HFFc6 (cell line): ENCODE measurements at regions not wholly inside any gene's neighbourhood (a gene's known extent, or its start where the extent isn't known, plus 50 kb on each side); places are given as distances from the start of the nearest gene placed in this dataset.

ENCODE experiments used
- DNase-seq: peaks from one replicate; pipeline ENCODE4 v3.0.0-alpha.2; 2018
- H3K27ac Mint-ChIP-seq: 2 replicates; pipeline ENCODE4 v1.8.0; 2020; ENCODE audit warnings: mild to moderate bottlenecking, mixed read lengths
- H3K27me3 Mint-ChIP-seq: 2 replicates; pipeline ENCODE4 v1.8.0; 2021; ENCODE audit warnings: mild to moderate bottlenecking, moderate library complexity, mixed read lengths; ENCODE audit not compliant: insufficient read depth
- H3K36me3 Mint-ChIP-seq: 2 replicates; pipeline ENCODE4 v1.8.0; 2021; ENCODE audit warnings: low read depth, mixed read lengths
- H3K4me1 Mint-ChIP-seq: 2 replicates; pipeline ENCODE4 v1.8.0; 2020; ENCODE audit warnings: low read depth, mixed read lengths
- H3K4me3 Mint-ChIP-seq: 2 replicates; pipeline ENCODE4 v1.8.0; 2020; ENCODE audit warnings: mild to moderate bottlenecking, moderate library complexity, mixed read lengths
- H3K9me3 Mint-ChIP-seq: 2 replicates; pipeline ENCODE4 v1.8.0; 2020; ENCODE audit warnings: mild to moderate bottlenecking, mixed read lengths
- TF ChIP-seq, protein P1 (sequence below): fragments of 200-600 bp; sonication (generic); IDR thresholded peaks from 2 replicates; pipeline ENCODE4 v1.5.0; 2021; ENCODE audit warnings: antibody characterized with exemption, mild to moderate bottlenecking

DNA sequence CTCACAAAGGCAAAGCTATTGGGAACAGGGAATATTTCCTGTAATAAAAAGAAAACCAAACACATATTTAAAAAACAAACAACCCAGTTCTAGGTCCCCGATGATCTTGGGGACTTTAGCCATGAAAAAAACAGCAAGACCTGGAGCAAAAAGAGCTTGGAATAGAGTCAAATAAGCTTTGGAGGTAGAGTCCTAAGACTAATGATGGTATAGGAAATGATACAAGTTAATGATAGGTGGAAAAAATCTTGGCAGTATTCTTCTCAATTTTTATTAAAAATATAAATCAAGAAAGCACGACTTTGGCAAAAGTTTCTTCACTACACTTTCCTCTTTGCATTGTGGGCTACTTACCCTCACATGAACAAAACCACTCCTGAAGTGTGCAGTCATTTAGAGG, 481.5 kb downstream of the EBF1 start:
- no peak overlapping the region for H3K4me3 Mint-ChIP-seq
- H3K27me3 Mint-ChIP-seq: no peaks in the 10 kb centered on the region

DNA sequence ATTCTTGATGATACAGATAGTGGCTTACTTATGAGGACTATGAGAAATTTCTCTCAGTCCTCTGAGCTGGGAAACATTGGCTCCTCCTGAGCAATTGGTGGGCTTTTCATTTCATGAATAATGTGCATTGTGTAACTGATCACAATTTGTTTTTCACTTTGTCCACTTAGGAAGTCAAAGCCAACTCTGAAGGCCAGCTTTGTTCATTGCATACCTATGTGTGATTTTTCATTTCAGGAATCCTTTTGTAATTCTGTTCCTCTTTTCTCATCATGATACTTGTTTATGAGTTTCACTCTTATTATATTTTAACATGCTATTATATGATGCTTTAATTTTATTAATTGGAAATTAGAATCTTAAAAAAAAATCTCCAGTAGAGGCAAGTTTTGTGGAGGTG, 483.0 kb downstream of the EBF1 start:
- TF ChIP-seq, protein P1, sequence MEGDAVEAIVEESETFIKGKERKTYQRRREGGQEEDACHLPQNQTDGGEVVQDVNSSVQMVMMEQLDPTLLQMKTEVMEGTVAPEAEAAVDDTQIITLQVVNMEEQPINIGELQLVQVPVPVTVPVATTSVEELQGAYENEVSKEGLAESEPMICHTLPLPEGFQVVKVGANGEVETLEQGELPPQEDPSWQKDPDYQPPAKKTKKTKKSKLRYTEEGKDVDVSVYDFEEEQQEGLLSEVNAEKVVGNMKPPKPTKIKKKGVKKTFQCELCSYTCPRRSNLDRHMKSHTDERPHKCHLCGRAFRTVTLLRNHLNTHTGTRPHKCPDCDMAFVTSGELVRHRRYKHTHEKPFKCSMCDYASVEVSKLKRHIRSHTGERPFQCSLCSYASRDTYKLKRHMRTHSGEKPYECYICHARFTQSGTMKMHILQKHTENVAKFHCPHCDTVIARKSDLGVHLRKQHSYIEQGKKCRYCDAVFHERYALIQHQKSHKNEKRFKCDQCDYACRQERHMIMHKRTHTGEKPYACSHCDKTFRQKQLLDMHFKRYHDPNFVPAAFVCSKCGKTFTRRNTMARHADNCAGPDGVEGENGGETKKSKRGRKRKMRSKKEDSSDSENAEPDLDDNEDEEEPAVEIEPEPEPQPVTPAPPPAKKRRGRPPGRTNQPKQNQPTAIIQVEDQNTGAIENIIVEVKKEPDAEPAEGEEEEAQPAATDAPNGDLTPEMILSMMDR: no peak
- Mint-ChIP-seq H3K4me1 (no peaks in the 10 kb centered on the region), H3K36me3 (no peaks in the 10 kb centered on the region; the same call in 1 of the 2 replicates), H3K9me3 (peaks cover 27% of the 10 kb centered on the region), H3K4me3 (no peak overlapping the region), H3K27ac (no peak overlapping the region), H3K27me3 (no peaks in the 10 kb centered on the region)
- DNase-seq: no peak

More for the DNA sequence above, 481.5 kb downstream of the EBF1 start:
- no peaks in the 10 kb centered on the region; the same call in 1 of the 2 replicates for H3K36me3 Mint-ChIP-seq
- peaks cover 27% of the 10 kb centered on the region for H3K9me3 Mint-ChIP-seq
- no peak overlapping the region for H3K27ac Mint-ChIP-seq
- TF ChIP-seq, protein P1: no peak
- DNase-seq: no peak
- H3K4me1 Mint-ChIP-seq: no peaks in the 10 kb centered on the region

DNA sequence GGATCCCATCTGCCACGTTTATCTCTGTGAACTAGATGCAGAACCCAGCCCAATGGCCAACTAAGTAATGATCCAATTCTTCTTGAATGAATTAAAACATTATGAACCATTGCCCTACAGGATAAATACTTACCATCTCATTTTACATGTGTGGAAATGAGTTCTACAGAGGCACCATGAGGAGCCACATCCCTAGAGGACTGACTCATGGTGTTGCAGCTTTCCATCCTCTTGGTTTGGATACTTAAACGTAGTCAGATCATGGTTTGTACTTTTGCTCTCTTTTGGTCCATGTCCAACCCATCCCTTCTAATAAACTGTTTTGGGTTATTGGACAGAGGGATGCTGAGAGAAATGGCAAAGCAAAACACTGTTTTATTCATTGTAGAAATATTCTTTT, 484.8 kb downstream of the EBF1 start:
- no peak overlapping the region for H3K27ac Mint-ChIP-seq
- no peak for DNase-seq
- H3K4me3 Mint-ChIP-seq: no peak overlapping the region
- TF ChIP-seq, protein P1: no peak
- no peaks in the 10 kb centered on the region for H3K4me1 Mint-ChIP-seq
- no peaks in the 10 kb centered on the region for H3K27me3 Mint-ChIP-seq
- peaks cover 31% of the 10 kb centered on the region for H3K9me3 Mint-ChIP-seq
- no peaks in the 10 kb centered on the region; the same call in 1 of the 2 replicates for H3K36me3 Mint-ChIP-seq

DNA sequence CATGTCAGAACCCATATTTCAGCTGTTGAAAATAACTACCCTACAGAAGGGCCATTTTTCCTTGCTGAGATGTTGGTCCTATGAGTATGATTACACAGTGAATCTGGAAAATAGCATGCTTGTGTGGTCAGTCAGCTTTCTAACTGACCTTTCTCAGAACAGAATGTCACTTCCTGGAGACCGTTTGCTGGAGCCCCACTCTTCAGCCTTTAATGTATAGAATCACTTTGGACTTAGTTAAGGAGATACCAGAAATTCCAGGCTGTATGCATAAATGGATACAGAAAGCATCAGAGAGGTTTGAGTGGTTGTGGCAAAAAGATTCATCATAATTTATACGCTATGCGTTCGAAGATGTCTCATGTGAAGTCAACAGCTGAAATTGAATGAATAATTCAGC, 488.1 kb downstream of the EBF1 start:
- Mint-ChIP-seq H3K4me3 (no peak overlapping the region), H3K36me3 (no peaks in the 10 kb centered on the region; the same call in 1 of the 2 replicates), H3K9me3 (peaks cover 37% of the 10 kb centered on the region), H3K27me3 (no peaks in the 10 kb centered on the region), H3K4me1 (no peaks in the 10 kb centered on the region), H3K27ac (no peak overlapping the region)
- no peak for DNase-seq
- TF ChIP-seq, protein P1: no peak

DNA sequence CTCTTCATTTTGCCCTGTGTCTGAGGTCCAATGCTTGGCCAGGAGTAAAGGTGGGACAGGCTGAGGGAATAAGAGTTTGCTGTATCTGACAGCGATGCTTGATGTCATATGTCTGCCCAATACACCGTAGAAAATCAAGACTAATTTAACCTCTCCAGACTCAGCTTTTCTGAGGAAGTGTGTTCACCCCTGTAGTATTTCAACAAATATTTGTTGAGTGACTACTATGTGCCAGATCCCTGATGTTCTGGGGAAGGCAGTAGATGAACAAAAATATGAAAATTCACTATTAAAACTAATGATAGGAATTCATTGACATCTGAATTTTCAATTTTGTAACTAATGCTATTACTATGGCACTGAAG, 489.7 kb downstream of the EBF1 start:
- H3K9me3 Mint-ChIP-seq: peaks cover 30% of the 10 kb centered on the region
- TF ChIP-seq, protein P1: no peak
- no peaks in the 10 kb centered on the region for H3K4me1 Mint-ChIP-seq
- H3K27me3 Mint-ChIP-seq: no peaks in the 10 kb centered on the region
- H3K36me3 Mint-ChIP-seq: no peaks in the 10 kb centered on the region; the same call in 1 of the 2 replicates
- no peak overlapping the region for H3K4me3 Mint-ChIP-seq
- no peak overlapping the region for H3K27ac Mint-ChIP-seq
- no peak for DNase-seq
